Trophoblast cell (in vitro differentiated cells and primary cell): ENCODE measurements at regions not wholly inside any gene's neighbourhood (a gene's known extent, or its start where the extent isn't known, plus 50 kb on each side); places are given as distances from the start of the nearest gene placed in this dataset.

Source experiments
- DNase-seq, 2 donors: peaks; one replicate each; pipeline ENCODE4 v3.0.0-alpha.2; 2016
- H2AFZ ChIP-seq: 2 replicates; pipeline ENCODE4 v1.6.1; 2013; ENCODE audit warnings: low read length, moderate library complexity, mild to moderate bottlenecking; ENCODE audit not compliant: insufficient read depth, poor library complexity
- H2AK5ac ChIP-seq: 2 replicates; pipeline ENCODE4 v1.6.1; 2013; ENCODE audit warnings: mild to moderate bottlenecking, low read length
- H2BK120ac ChIP-seq: 2 replicates; pipeline ENCODE4 v1.6.1; 2013; ENCODE audit warnings: low read length, mild to moderate bottlenecking, moderate library complexity; ENCODE audit not compliant: insufficient read depth, poor library complexity
- H2BK12ac ChIP-seq: 2 replicates; pipeline ENCODE4 v1.6.1; 2013; ENCODE audit warnings: mild to moderate bottlenecking, low read length, moderate library complexity
- H2BK5ac ChIP-seq: 2 replicates; pipeline ENCODE4 v1.6.1; 2013; ENCODE audit warnings: low read length, low read depth, moderate library complexity, mild to moderate bottlenecking; ENCODE audit not compliant: poor library complexity
- H3K14ac ChIP-seq: 2 replicates; pipeline ENCODE4 v1.6.1; 2013; ENCODE audit warnings: mild to moderate bottlenecking, low read length
- H3K18ac ChIP-seq: 2 replicates; pipeline ENCODE4 v1.6.1; 2013; ENCODE audit warnings: mild to moderate bottlenecking, low read length
- H3K23ac ChIP-seq: 2 replicates; pipeline ENCODE4 v1.6.1; 2013; ENCODE audit warnings: low read length
- H3K27ac ChIP-seq: 2 replicates; pipeline ENCODE4 v1.5.1; 2013; ENCODE audit warnings: low read depth, mild to moderate bottlenecking, inconsistent platforms, low read length, moderate library complexity
- H3K27me3 ChIP-seq: 2 replicates; pipeline ENCODE4 v1.6.1; 2013; ENCODE audit warnings: inconsistent platforms, mild to moderate bottlenecking, low read length, moderate library complexity; ENCODE audit not compliant: insufficient read depth
- H3K36me3 ChIP-seq, 2 experiments: 1 replicate in 1 of 2; 2 replicates in 1 of 2; pipeline ENCODE4 v1.6.1; 2013; ENCODE audit warnings: low read length in 2 of 2, mild to moderate bottlenecking in 2 of 2, moderate library complexity in 1 of 2; ENCODE audit not compliant: insufficient read depth in 2 of 2, control insufficient read depth in 1 of 2
- H3K4ac ChIP-seq: 2 replicates; pipeline ENCODE4 v1.6.1; 2013; ENCODE audit warnings: low read depth, mild to moderate bottlenecking, low read length, moderate library complexity
- H3K4me1 ChIP-seq, 2 experiments: 1 replicate in 1 of 2; 2 replicates in 1 of 2; pipeline ENCODE4 v1.6.1; 2013; ENCODE audit warnings: low read length in 2 of 2, mild to moderate bottlenecking in 2 of 2, moderate library complexity in 1 of 2; ENCODE audit not compliant: insufficient read depth in 2 of 2, control insufficient read depth in 1 of 2
- H3K4me2 ChIP-seq: 2 replicates; pipeline ENCODE4 v1.6.1; 2013; ENCODE audit warnings: inconsistent platforms, mild to moderate bottlenecking, low read length, moderate library complexity
- H3K4me3 ChIP-seq: 2 replicates; pipeline ENCODE4 v1.5.1; 2013; ENCODE audit warnings: mild to moderate bottlenecking, low read depth, low read length, inconsistent platforms
- H3K79me1 ChIP-seq: one replicate; pipeline ENCODE4 v1.6.1; 2013; ENCODE audit warnings: low read length
- H3K79me2 ChIP-seq: 2 replicates; pipeline ENCODE4 v1.6.1; 2013; ENCODE audit warnings: low read length, mild to moderate bottlenecking; ENCODE audit not compliant: control insufficient read depth, insufficient read depth, poor library complexity
- H3K9ac ChIP-seq: 2 replicates; pipeline ENCODE4 v1.6.1; 2013; ENCODE audit warnings: mild to moderate bottlenecking, low read length
- H3K9me3 ChIP-seq: 2 replicates; pipeline ENCODE4 v1.6.1; 2013; ENCODE audit warnings: low read depth, mild to moderate bottlenecking, control low read depth, inconsistent platforms, low read length; ENCODE audit not compliant: insufficient read depth
- H4K12ac ChIP-seq: 2 replicates; pipeline ENCODE4 v1.6.1; 2013; ENCODE audit warnings: low read depth, mild to moderate bottlenecking, low read length, moderate library complexity
- H4K8ac ChIP-seq: 2 replicates; pipeline ENCODE4 v1.6.1; 2013; ENCODE audit warnings: low read depth, mild to moderate bottlenecking, low read length, moderate library complexity
- H4K91ac ChIP-seq: one replicate; pipeline ENCODE4 v1.6.1; 2013; ENCODE audit warnings: low read depth, mild to moderate bottlenecking, low read length, moderate library complexity
- WGBS: extraction: QIAGEN DNeasy Blood & Tissue Kit; methylation state at CpG from one replicate; pipeline ENCODE4 v1.1.7; 2013; ENCODE audit warnings: missing lambda C conversion rate; ENCODE audit not compliant: insufficient read length, insufficient coverage; ENCODE audit errors: extremely low coverage; 5-methylcytosine and 5-hydroxymethylcytosine counted together

GRCh38 chr14:80425686-80426085 lies 214.4 kb upstream of the DIO2 start:
- no peak overlapping the region for H2BK12ac ChIP-seq
- no CpG with 5 or more reads among the region's 5 CpGs for WGBS
- peaks cover 0 to 2% of the 10 kb centered on the region in 2 experiments for H3K4me1 ChIP-seq
- no peaks in the 10 kb centered on the region for H3K79me2 ChIP-seq
- H3K14ac ChIP-seq, result no peak overlapping the region
- H3K27ac ChIP-seq, result no peak overlapping the region
- no peak overlapping the region for H3K9ac ChIP-seq
- no peak overlapping the region for H3K4me3 ChIP-seq
- H3K4me2 ChIP-seq, result no peak overlapping the region
- H4K91ac ChIP-seq, result no peak overlapping the region
- no peak overlapping the region for H4K8ac ChIP-seq
- no peaks in the 10 kb centered on the region for H3K79me1 ChIP-seq
- H3K4ac ChIP-seq, result no peak overlapping the region
- H3K23ac ChIP-seq, result no peak overlapping the region
- no peaks in the 10 kb centered on the region for H3K36me3 ChIP-seq
- no peak overlapping the region for H2AK5ac ChIP-seq
- H3K27me3 ChIP-seq, result no peaks in the 10 kb centered on the region
- H2AFZ ChIP-seq, result no peak overlapping the region
- no peak overlapping the region for H3K18ac ChIP-seq
- H3K9me3 ChIP-seq, result no peaks in the 10 kb centered on the region
- no peak overlapping the region for H2BK5ac ChIP-seq
- peak; percentile 88 to 96 for DNase-seq
- H4K12ac ChIP-seq, result no peak overlapping the region
- no peak overlapping the region for H2BK120ac ChIP-seq

- Histone ChIP-seq H3K9ac (no peak overlapping the region), H3K36me3 (no peaks in the 10 kb centered on the region), H3K23ac (no peak overlapping the region), H2AK5ac (no peak overlapping the region), H3K9me3 (no peaks in the 10 kb centered on the region), H2BK5ac (no peak overlapping the region), H3K4ac (no peak overlapping the region), H3K4me2 (no peak overlapping the region), H3K14ac (no peak overlapping the region), H2BK12ac (no peak overlapping the region), H3K4me3 (no peak overlapping the region), H3K27ac (no peak overlapping the region), H4K91ac (no peak overlapping the region), H3K79me2 (no peaks in the 10 kb centered on the region), H3K79me1 (no peaks in the 10 kb centered on the region), H2AFZ (no peak overlapping the region), H4K8ac (no peak overlapping the region), H3K18ac (no peak overlapping the region), H3K27me3 (no peaks in the 10 kb centered on the region), H3K4me1 (no peaks in the 10 kb centered on the region), H2BK120ac (no peak overlapping the region), H4K12ac (no peak overlapping the region)
- DNase-seq, result no peak
- WGBS, result no CpG with 5 or more reads among the region's 4 CpGs
Observed at GRCh38 chr14:80419769-80420168, 208.5 kb upstream of the DIO2 start.

GRCh38 chr14:80419345-80419744 lies 208.0 kb upstream of the DIO2 start:
- H4K91ac ChIP-seq, result no peak overlapping the region
- no peaks in the 10 kb centered on the region for H3K4me1 ChIP-seq
- H2BK120ac ChIP-seq, result no peak overlapping the region
- no peak overlapping the region for H3K9ac ChIP-seq
- no peak overlapping the region for H3K4me2 ChIP-seq
- H2AFZ ChIP-seq, result no peak overlapping the region
- no peak overlapping the region for H4K12ac ChIP-seq
- no peak overlapping the region for H4K8ac ChIP-seq
- H2BK5ac ChIP-seq, result no peak overlapping the region
- no peak overlapping the region for H3K27ac ChIP-seq
- no peak overlapping the region for H3K23ac ChIP-seq
- no peak overlapping the region for H2BK12ac ChIP-seq
- no peak overlapping the region for H3K18ac ChIP-seq
- no peak for DNase-seq
- H2AK5ac ChIP-seq, result no peak overlapping the region
- no peak overlapping the region for H3K4me3 ChIP-seq
- no peak overlapping the region for H3K14ac ChIP-seq
- H3K27me3 ChIP-seq, result no peaks in the 10 kb centered on the region
- H3K36me3 ChIP-seq, result no peaks in the 10 kb centered on the region
- H3K9me3 ChIP-seq, result no peaks in the 10 kb centered on the region
- no CpG with 5 or more reads among the region's 2 CpGs for WGBS
- no peaks in the 10 kb centered on the region for H3K79me1 ChIP-seq
- H3K79me2 ChIP-seq, result no peaks in the 10 kb centered on the region
- H3K4ac ChIP-seq, result no peak overlapping the region

- H3K4me2 ChIP-seq, result no peak overlapping the region
- DNase-seq, result no peak
- no peak overlapping the region for H4K91ac ChIP-seq
- H3K27ac ChIP-seq, result no peak overlapping the region
- no peak overlapping the region for H3K9ac ChIP-seq
- WGBS, result no CpG with 5 or more reads among the region's 4 CpGs
- no peak overlapping the region for H2AK5ac ChIP-seq
- no peak overlapping the region for H3K23ac ChIP-seq
- H3K36me3 ChIP-seq, result no peaks in the 10 kb centered on the region
- no peak overlapping the region for H2AFZ ChIP-seq
- no peaks in the 10 kb centered on the region for H3K79me1 ChIP-seq
- no peaks in the 10 kb centered on the region for H3K27me3 ChIP-seq
- H3K14ac ChIP-seq, result no peak overlapping the region
- no peaks in the 10 kb centered on the region for H3K9me3 ChIP-seq
- H2BK12ac ChIP-seq, result no peak overlapping the region
- H4K12ac ChIP-seq, result no peak overlapping the region
- H3K79me2 ChIP-seq, result no peaks in the 10 kb centered on the region
- H3K4ac ChIP-seq, result no peak overlapping the region
- no peak overlapping the region for H3K18ac ChIP-seq
- H2BK5ac ChIP-seq, result no peak overlapping the region
- no peak overlapping the region for H3K4me3 ChIP-seq
- no peaks in the 10 kb centered on the region for H3K4me1 ChIP-seq
- no peak overlapping the region for H2BK120ac ChIP-seq
- no peak overlapping the region for H4K8ac ChIP-seq
Observed at GRCh38 chr14:80415636-80416035, 204.3 kb upstream of the DIO2 start.
